Breast epithelium (tissue), 3 donors: ENCODE measurements at regions not wholly inside any gene's neighbourhood (a gene's known extent, or its start where the extent isn't known, plus 50 kb on each side); places are given as distances from the start of the nearest gene placed in this dataset.

Experiments
- POLR2A ChIP-seq: fragments of 450-650 bp; IDR thresholded peaks from one replicate; pipeline ENCODE4 v1.6.1; 2016; ENCODE audit warnings: antibody characterized with exemption, mild to moderate bottlenecking, moderate library complexity
- POLR2AphosphoS5 ChIP-seq, 3 donors: sonication (generic); formaldehyde crosslinking; IDR thresholded peaks; one replicate each; pipeline ENCODE4 v1.6.1; 2017; ENCODE audit warnings: antibody characterized with exemption in 3 of 3
- TF ChIP-seq, protein P1 (sequence below), 3 donors: fragments of 450-650 bp; IDR thresholded peaks; one replicate each; pipeline ENCODE4 v1.5.1; 2016 to 2017; ENCODE audit warnings: antibody characterized with exemption in 3 of 3, mild to moderate bottlenecking in 3 of 3, moderate library complexity in 3 of 3

DNA sequence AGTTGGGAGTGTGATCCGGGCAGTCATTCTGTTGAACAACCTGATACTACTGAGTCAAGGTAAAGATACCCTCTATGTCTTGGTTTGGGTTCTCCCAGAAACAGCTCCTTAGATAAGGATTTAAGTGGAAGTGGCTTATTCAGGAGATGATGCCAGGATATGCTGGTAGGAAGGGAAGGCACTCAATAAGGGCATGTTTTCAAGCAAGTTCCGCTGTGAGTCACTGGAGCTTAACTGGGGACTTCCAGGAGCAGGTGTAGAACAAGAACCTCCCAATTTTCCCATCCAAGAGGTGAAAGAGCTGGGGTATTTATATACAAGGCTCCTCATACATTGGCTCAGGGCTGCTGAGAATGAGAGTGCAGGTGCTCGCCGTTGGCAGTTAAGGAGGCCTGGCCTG lies 218.6 kb downstream of the AKAP7 start:
- TF ChIP-seq POLR2AphosphoS5 (IDR thresholded peaks at IDR 0.05) (no peak), POLR2A (no peak)
- TF ChIP-seq, protein P1, sequence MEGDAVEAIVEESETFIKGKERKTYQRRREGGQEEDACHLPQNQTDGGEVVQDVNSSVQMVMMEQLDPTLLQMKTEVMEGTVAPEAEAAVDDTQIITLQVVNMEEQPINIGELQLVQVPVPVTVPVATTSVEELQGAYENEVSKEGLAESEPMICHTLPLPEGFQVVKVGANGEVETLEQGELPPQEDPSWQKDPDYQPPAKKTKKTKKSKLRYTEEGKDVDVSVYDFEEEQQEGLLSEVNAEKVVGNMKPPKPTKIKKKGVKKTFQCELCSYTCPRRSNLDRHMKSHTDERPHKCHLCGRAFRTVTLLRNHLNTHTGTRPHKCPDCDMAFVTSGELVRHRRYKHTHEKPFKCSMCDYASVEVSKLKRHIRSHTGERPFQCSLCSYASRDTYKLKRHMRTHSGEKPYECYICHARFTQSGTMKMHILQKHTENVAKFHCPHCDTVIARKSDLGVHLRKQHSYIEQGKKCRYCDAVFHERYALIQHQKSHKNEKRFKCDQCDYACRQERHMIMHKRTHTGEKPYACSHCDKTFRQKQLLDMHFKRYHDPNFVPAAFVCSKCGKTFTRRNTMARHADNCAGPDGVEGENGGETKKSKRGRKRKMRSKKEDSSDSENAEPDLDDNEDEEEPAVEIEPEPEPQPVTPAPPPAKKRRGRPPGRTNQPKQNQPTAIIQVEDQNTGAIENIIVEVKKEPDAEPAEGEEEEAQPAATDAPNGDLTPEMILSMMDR (IDR thresholded peaks at IDR 0.05) = no peak
